GM18511 (cell line): ENCODE measurements at regions not wholly inside any gene's neighbourhood (a gene's known extent, or its start where the extent isn't known, plus 50 kb on each side); places are given as distances from the start of the nearest gene placed in this dataset.

Experiments used
- ATAC-seq: cut with Tn5 transposase; IDR thresholded peaks from one replicate; pipeline ENCODE4 v1.9.1; 2021; ENCODE audit warnings: mild to moderate bottlenecking, moderate library complexity; ENCODE audit not compliant: unreplicated experiment

DNA sequence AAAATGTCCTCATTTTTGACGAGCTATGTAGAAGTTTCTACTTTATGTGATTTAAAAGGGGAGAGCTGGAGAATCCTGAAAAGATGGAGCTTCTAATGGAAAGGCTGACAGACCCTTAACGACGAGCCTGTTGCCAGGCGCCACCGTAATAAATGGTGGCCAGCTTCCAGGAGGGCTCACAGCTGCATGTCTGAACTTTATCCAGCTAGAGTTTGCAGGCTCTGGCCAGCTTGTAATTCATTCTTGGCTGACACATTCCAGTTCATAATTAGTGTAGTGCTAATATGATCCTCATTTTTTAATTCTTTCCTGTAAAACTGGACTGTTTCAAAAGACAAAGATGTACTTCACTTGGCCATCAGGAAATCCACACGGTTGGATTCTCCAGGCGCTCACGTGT, 246.7 kb downstream of the GAS1 start:
- no peak for ATAC-seq

DNA sequence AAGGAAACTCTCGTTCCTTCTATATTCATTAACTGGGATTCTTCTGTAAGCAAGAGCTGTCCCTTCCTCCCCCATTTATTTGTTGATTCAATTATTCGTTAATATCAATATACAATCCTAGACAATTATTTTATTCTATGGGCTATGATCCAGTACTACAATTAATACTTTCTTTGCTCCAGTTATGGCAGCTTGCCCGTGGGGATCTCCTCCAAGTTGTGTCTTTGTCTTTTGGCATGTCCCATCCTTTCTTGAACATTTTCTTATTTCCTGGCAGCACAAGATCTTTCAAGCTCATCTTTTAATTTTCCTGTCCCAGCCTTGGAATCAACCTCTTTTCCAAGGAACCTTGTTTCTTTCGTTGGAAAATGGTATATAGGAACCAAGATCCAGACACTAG, 249.3 kb downstream of the GAS1 start:
- ATAC-seq = no peak

DNA sequence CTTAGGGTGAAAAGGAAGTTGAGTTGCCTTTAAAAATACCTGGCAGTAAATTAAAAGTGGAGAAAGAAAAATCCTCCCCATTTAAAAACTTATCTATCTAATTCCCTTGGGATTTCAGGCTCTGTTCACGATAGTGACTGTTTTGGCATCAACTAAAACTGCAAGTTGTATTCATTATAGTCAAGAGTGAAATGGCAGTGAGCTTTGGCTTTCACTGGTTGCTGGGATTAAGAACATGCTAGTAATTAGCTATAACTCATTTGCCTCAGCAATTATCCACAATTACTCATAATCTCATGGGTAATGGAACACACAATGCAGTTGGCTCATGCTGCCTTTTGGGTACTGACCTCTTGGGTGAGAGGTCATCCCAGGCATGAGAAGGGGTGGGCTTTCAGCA, 250.1 kb downstream of the GAS1 start:
- no peak for ATAC-seq

GRCh38 chr9:86695910-86696424, 251.3 kb downstream of the GAS1 start:
- no peak for ATAC-seq

DNA sequence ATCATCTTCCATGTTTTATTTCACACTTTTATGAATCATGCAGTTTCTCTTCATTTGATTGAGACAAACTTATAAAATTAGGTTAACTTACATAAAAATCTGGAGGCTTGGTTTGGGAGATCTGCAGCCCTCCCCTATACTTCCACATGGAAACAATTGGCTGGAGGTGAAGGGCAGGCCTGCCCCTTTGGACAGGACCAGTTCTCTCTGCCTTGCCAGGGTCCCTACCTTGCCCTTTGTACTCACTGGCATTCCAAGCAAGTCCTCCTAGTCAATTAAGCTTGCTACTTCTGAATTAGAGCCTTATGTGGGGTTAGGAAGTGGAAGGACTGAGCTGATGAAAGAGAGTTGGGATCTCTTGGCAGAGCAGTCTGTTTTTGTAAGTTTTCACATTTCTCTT, 257.3 kb downstream of the GAS1 start:
- ATAC-seq = no peak

- ATAC-seq = no peak
These were observed 259.5 kb downstream of the GAS1 start for GRCh38 chr9:86687788-86688187.

DNA sequence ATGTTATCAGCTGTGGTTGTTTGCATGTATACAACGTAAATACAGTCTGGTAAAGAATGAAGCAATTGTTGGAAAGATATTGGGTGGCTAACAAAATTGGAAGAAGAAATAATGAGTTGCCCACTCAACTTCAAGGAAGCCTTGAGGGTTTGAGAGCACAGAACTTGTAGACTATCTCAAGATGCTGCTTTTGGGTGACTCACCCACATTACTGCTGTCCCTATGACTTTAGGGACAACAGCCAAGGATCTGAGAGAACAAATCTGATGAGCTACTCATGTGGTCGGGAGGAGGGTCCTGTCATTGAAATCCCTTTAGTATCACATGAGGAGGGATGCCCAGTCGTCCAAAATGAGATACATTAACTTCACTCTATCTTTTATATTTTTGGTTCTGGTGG, 261.8 kb downstream of the GAS1 start:
- no peak for ATAC-seq

DNA sequence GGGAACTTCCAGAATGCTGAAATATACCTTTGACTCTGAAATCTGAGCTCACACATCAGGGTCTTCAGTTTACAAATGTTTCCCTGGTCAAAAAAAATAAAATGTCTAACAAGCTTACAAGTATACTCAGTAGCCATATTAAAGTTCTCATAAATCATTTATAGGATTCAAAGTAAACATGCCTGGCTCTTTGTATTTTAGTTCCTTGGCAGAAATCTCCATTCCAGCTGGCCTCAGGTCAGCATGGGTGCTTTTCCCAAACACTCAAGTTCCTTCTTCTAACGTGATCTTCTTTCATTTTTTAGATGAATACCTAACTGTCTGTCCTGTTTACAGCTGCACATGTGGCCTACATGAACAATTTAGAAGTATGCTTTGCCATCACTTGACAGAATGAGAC, 263.2 kb downstream of the GAS1 start:
- ATAC-seq = no peak

GRCh38 chr9:86682240-86682639, 265.1 kb downstream of the GAS1 start:
- ATAC-seq = no peak

- ATAC-seq = no peak
These were observed 267.4 kb downstream of the GAS1 start for GRCh38 chr9:86679909-86680308.

DNA sequence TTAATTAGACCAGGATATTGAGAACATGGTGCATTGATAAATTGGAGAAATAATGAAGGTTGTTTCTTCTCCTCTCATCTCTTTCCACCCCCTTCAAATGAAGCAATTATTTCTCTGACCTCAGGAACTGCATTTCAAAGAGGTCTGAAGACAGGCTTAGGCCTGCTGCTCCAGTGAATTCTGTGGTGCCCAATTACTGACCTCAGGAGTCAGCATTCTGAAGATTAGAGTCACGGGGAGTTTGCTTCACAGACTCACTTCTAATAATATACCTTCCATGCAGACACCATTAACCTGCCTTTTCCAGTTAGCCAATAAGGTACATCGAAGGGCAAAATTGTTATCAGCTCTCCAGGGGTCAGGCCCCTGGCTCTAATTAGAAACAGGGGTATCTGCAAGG, 270.9 kb downstream of the GAS1 start:
- no peak for ATAC-seq

- ATAC-seq = no peak
These were observed 271.5 kb downstream of the GAS1 start for GRCh38 chr9:86675805-86676204.

- ATAC-seq = no peak
These were observed 272.8 kb downstream of the GAS1 start for GRCh38 chr9:86674487-86674886.

DNA sequence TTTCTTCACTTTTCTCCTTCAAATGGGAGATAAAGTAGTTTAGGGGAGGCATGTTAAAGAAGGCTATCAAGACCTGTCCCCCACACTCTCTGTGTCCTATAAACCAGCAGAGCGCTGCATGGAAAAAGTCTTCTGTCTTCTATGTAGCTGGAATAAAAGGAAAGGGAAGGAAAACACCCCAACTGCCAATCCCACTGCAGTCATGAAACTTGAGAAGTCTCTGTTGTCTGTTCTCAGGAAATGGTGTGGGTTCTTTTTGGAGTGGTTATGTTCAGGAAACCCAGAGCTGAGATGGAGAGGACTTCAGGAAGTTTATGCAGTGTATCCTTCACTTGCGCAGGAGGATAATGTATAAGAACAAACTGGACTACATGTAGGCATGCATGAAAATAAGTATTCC, 274.3 kb downstream of the GAS1 start:
- no peak for ATAC-seq

GRCh38 chr9:86672301-86672700, 275.0 kb downstream of the GAS1 start:
- no peak for ATAC-seq

- no peak for ATAC-seq
These were observed 276.3 kb downstream of the GAS1 start for GRCh38 chr9:86671018-86671417.

DNA sequence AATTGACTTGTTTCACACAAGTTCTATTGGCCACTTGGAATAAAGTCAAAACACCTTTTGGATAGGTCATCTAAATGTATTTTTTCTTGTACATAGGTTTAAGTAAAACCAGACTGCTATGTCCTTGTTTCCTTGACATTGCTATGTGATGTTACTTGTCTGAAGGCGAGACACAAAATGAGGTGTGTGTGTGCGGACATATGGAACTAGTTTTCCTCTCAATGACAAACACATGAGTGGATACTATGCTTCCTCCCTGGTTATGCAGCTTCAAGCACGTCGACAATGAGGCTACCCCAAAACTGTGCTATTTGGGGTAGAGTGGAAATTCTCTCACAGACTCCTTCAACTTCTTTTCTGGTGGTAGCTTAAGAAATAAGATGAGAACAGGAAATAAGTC, 276.8 kb downstream of the GAS1 start:
- no peak for ATAC-seq

- ATAC-seq = no peak
These were observed 277.2 kb downstream of the GAS1 start for GRCh38 chr9:86670076-86670475.

- ATAC-seq = no peak
These were observed 277.9 kb downstream of the GAS1 start for GRCh38 chr9:86669422-86669821.

DNA sequence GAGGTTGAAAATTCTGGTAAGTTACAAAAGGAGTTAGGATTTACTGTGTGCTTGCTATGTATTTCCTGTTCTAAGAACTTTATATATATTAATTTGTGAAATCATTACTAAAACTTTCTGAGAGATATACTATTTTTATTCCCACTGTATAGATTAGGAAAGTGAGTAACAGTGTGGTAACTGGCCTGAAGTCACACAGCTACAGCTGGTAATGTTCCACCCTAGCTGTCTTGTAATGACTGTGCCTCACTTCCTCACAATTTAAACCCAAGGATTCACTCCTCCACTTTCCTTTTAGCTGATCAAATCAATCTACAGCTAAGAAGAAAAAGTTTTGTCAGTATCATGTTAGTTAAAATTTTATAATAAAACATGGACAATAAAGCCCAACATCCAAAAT, 278.8 kb downstream of the GAS1 start:
- no peak for ATAC-seq

- ATAC-seq = no peak
These were observed 280.0 kb downstream of the GAS1 start for GRCh38 chr9:86667307-86667706.

DNA sequence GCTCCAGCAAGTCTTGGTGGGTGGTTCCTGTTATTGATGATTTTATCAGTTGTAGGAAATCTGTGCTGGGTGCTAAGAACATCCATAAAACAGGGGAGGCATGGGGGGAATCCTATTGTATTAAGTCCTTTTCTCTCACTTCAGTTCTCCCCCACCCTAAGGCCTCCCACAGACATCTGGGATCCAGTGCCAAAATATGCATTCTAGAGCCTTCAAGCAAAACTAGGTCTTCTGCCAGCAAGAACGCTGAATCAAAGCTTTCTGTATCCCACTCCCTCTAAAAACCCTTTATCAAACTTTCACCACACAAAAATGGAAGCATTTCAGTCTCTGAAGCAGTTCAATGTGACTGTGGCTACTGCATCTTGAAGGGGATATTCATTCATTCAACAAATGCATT, 281.9 kb downstream of the GAS1 start:
- ATAC-seq = no peak

DNA sequence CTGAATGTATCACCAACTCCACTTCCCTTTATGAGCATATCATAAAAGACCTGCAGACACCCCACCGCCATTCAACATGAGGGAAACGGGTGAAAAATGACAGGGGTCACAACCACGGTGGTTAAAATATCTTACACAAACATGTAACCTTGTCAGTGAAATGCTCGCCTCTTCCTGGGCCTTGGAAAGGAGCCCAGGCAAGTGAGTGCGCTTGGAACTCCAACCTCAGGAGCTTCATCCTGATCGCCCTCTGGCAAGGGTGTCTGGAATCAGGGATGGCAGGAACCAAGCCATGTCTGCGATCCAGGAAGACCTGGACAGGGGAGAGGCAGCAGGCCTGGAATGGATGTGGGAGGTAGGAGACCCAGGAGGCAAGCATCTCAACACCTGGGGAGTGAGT, 282.7 kb downstream of the GAS1 start:
- ATAC-seq = no peak

DNA sequence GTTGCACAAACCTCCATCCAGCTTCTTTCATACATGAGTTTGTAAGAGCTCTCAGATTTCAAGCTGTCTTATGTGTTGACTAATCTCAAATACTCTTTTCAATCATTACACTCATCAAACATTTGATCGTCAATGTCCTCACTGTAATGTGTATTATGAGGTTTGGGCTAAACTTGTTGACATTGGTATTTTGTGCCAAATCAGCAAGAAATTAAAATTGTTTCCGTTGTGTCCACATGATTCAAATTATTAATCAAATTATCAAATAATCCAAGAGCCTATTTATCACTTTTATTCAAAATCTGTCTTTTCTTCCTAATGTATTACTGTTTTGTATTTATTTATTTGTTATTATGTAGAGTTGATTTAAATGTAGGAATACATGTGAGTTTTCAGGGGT, 283.4 kb downstream of the GAS1 start:
- ATAC-seq = no peak
